Spleen (tissue), 7 donors: ENCODE measurements at regions not wholly inside any gene's neighbourhood (a gene's known extent, or its start where the extent isn't known, plus 50 kb on each side); places are given as distances from the start of the nearest gene placed in this dataset.

Experiments used
- POLR2A ChIP-seq, 3 donors: fragments of 450-650 bp; IDR thresholded peaks; one replicate each; pipeline ENCODE4 v1.5.1; 2017; ENCODE audit warnings: antibody characterized with exemption in 3 of 3, mild to moderate bottlenecking in 1 of 3
- POLR2AphosphoS5 ChIP-seq, 3 donors: sonication (generic); formaldehyde crosslinking; IDR thresholded peaks; one replicate each; pipeline ENCODE4 v1.5.1; 2017; ENCODE audit warnings: antibody characterized with exemption in 3 of 3
- TF ChIP-seq, protein P1 (sequence below), 11 experiments: fragments of 200-600 bp in 7 of 11; fragments of 450-650 bp in 4 of 11; sonication (generic) in 4 of 11; IDR thresholded peaks in 8 of 11; conservative IDR thresholded peaks in 3 of 11; 1 replicate in 7 of 11; 2 replicates in 4 of 11; pipeline versions ENCODE4 v1.4.0 to v1.8.0; 2016 to 2021; ENCODE audit warnings: antibody characterized with exemption in 11 of 11, inconsistent platforms in 4 of 11, mild to moderate bottlenecking in 1 of 11
- donor health status: DM: no; HTN: no; CAD: no; lungs with moderate emphysema.
- donor health status: DM: no; HTN: no; CAD: no.
- donor health status: DM: no; HTN: no; CAD: no.

DNA sequence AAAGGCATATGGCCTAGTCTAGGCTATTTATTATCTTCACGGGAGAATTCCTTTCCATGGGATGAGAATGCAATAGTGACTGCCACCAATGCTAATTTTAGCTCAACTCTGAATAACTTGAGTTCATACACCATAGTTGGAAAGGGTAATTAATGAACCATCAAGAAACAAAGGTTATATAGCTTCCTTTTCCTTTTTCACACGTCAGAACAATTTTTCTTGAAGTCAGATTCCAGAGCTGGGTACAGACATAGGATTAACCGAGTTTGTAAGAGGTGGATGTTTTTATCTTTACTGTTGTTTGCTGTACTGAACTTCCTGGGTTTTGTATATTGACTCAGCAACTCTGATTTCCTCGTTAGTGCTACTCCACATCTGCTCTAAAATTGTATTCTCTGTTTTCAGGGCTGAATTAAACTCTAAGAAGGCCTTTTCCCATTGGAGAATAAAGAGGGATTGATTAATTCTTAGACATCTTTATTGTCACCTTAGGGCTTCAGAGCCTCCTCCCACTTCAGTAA is 262.0 kb downstream of the NUF2 start:
- TF ChIP-seq POLR2AphosphoS5 (IDR thresholded peaks at IDR 0.05) (no peak), POLR2A (IDR thresholded peaks at IDR 0.05) (no peak)
- TF ChIP-seq, protein P1, sequence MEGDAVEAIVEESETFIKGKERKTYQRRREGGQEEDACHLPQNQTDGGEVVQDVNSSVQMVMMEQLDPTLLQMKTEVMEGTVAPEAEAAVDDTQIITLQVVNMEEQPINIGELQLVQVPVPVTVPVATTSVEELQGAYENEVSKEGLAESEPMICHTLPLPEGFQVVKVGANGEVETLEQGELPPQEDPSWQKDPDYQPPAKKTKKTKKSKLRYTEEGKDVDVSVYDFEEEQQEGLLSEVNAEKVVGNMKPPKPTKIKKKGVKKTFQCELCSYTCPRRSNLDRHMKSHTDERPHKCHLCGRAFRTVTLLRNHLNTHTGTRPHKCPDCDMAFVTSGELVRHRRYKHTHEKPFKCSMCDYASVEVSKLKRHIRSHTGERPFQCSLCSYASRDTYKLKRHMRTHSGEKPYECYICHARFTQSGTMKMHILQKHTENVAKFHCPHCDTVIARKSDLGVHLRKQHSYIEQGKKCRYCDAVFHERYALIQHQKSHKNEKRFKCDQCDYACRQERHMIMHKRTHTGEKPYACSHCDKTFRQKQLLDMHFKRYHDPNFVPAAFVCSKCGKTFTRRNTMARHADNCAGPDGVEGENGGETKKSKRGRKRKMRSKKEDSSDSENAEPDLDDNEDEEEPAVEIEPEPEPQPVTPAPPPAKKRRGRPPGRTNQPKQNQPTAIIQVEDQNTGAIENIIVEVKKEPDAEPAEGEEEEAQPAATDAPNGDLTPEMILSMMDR (IDR thresholded peaks at IDR 0.05 in 8 of 11, conservative IDR thresholded peaks at IDR 0.05 in 3 of 11) = no peak
